HG03064 (cell line): ENCODE measurements at regions not wholly inside any gene's neighbourhood (a gene's known extent, or its start where the extent isn't known, plus 50 kb on each side); places are given as distances from the start of the nearest gene placed in this dataset.
"Not testable (repeated sequence)": the region's sequence is repeated elsewhere in the genome, so short reads cannot be mapped to it uniquely, and the experiment has no call there.

Experiments used
- ATAC-seq: cut with Tn5 transposase; IDR thresholded peaks from one replicate; pipeline ENCODE4 v1.9.1; 2021; ENCODE audit warnings: low read depth; ENCODE audit not compliant: unreplicated experiment

- ATAC-seq = no peak
Observed at GRCh38 chr10:57113545-57113944, 752.5 kb upstream of the ZWINT start.

- ATAC-seq = no peak
Observed at GRCh38 chr10:57102236-57102635, 741.2 kb upstream of the ZWINT start.

DNA sequence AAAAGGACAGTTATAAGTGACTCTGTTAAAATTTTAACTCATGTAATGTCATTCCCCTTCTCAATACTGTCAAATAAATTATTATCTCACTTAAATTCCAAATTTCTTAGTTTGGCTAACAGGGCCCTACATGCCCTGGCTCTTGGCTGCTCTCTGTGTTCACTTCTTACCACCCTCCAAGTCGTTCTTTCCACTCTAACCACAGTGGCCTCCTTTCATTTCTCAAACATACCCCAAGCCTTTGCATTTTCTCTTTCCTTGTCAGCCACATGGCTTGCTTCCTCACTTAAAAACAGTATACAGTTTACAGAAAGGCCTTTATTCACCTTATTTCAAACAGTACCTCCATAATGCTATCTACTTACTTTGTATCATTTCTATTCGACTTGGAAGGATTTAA is 737.1 kb upstream of the ZWINT start:
- no peak for ATAC-seq

GRCh38 chr10:57096044-57096443 is 735.0 kb upstream of the ZWINT start:
- no peak for ATAC-seq

GRCh38 chr10:57094965-57095364 is 733.9 kb upstream of the ZWINT start:
- no peak for ATAC-seq

GRCh38 chr10:57094083-57094482 is 733.0 kb upstream of the ZWINT start:
- no peak for ATAC-seq

DNA sequence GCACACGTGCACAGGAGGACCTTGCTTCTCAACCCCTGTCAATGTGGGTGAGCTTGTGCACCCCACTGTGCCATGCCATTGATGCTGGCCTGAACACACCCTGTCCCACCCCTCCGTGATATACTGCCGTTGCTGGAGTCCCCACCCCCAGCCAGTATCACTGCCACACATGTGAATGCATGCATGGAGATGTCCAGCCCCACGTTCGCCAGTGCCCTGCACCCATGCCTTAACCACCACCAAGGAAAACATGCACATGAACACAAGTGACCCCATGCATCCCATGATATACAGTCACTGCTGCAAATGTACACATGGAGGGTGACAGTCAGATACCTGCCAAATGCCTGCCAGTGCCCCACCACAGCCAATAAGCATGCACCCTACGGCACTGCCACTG is 692.5 kb upstream of the ZWINT start:
- ATAC-seq = no peak

DNA sequence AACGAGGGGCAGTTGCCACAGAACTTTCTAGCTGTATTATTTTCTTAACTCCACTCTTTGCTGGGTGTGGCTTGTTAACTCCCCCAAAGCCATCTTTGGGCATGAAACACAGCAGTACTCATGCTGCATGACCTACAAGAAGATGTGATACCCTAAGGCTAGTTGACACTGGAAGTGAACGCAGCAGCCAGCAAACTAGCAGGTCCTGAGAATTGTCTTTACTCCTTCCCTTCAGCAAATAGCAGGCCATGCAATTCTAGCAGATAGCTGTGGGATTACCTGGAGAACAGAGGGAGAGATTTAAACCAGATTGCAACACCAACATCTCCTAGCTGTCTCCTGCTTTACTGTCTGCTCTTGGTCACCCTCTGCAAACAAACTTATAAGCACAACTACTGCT is 688.0 kb upstream of the ZWINT start:
- no peak for ATAC-seq

DNA sequence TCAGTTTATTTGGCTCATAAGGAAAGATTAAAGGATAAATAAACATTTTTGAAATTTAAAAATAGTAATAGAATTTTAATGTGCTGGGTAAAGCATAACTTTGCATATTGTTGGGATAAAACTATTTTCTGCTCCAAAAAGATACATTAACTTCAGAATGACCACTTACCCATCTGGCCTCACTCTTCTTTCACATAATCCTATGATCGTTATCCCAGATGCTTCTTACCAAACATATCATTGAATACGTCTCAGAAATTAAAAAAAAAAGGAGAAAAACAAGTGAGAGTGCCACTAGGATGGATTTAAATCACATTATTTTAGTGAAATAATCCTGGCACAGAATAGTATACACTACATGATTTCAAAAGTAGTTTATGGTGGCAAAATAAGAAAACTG is 677.5 kb upstream of the ZWINT start:
- ATAC-seq = no peak

DNA sequence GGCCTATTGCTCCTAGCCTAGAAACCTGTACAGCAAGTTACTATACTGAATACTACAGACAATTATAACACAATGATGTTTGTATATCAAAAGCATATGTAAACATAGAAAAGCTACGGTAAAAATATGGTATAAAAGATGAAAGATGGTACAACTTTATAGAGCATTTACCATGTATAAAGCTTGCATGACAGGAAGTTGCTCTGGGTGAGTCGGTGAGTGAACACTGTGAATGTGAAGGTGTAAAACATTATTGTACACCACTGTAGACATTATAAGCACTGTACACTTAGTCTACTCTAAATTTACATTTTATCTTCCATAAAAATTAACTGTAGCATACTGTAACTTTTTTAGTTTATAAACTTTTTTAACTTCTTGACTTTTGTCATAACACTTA is 674.3 kb upstream of the ZWINT start:
- ATAC-seq = no peak

- not testable (repeated sequence) for ATAC-seq
Observed at GRCh38 chr10:57032301-57032700, 671.2 kb upstream of the ZWINT start.

- no peak for ATAC-seq
Observed at GRCh38 chr10:57031346-57031745, 670.3 kb upstream of the ZWINT start.

- no peak for ATAC-seq
Observed at GRCh38 chr10:57026307-57026706, 665.2 kb upstream of the ZWINT start.

DNA sequence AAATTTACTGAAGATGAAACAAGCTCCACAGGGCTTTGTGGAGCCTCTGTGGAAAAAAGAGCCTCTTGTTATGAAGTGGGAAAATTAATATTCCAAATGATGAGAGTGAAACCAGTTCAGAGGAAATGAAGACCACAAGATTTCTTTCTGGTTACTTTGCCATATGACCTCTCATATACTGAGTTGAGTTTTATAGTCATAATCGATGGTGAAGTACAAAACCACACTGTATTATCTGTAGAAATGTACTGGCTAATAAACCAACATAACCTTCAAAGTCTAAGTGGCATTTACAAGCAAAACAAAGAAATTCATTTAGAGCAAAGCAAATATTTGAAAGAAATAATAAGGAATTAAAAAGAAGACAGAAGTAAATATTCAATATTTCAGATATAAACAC is 662.6 kb upstream of the ZWINT start:
- no peak for ATAC-seq

DNA sequence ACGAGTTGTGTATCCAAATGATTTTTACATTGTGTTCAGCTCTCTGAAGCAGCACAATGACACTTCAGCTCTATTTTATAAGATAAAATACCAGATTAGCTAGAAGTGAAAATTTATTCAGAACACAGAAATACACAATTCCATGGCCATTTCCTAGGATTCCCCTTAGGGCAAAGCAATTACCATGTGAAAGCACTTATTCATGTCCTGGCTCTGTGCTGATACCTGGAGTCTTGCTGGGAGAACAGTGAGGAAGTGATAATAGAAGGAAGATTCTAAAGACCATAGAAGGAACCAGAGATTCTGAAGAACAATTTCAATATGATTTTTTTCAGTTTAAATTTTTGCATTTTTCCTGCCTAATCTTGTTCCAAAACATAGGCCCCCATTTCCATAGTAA is 657.4 kb upstream of the ZWINT start:
- no peak for ATAC-seq

GRCh38 chr10:57017356-57018037 is 656.4 kb upstream of the ZWINT start:
- ATAC-seq = no peak

DNA sequence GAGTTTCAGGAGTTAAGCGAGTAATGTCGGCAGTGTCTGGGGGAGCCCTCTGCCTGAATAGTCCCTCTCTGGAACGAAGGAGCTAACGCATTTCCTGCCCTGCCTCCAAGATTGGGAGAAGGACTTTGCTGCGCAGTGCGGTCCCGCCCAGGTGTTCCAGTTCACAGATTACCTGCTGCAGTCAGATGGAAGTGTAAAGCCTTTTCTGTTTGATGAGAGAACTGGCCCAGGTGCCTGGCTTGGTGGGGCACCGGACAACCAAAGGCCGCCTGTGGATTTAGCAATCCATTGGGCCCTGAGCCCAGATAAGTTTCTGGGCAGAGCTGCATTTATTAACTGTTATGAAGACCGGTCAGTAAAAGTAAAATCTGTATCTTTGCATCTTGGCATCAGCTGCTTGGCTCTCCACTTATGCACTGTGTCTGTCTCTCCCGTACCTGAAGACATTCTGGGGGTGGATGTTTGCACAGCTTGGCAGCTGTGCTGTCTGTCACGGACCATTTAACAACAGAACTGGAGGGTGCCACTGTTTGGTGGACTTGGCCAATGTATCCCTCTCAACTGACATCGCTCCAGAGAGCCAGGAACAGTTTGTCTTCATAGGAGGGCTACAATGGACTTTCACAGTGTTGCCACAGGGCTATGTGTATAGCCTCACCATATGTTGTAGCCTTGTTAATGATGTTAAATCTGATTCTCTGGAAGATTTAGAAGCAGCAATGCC is 654.7 kb upstream of the ZWINT start:
- ATAC-seq = no peak

GRCh38 chr10:57015187-57015586 is 654.1 kb upstream of the ZWINT start:
- no peak for ATAC-seq

DNA sequence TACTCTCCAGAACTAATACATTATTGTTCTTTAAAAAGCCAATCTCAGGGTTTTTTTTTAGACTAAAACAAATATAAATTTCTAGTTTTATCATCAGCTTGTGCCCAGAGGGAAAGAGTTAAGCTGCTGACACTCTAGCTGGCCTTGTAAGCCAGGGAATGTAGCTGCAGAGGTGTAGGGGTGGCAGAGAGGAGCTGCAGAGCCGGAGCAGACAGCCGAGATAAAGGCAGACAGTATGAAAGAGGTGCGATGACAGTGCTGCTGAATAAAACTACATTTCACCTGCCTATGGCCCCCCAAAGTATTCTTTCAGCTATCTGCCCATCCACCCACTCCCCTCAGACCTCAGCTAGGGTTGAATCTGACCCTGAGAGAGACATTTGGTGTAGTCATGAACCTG is 653.7 kb upstream of the ZWINT start:
- ATAC-seq = no peak

- no peak for ATAC-seq
Observed at GRCh38 chr10:57008189-57008588, 647.1 kb upstream of the ZWINT start.

DNA sequence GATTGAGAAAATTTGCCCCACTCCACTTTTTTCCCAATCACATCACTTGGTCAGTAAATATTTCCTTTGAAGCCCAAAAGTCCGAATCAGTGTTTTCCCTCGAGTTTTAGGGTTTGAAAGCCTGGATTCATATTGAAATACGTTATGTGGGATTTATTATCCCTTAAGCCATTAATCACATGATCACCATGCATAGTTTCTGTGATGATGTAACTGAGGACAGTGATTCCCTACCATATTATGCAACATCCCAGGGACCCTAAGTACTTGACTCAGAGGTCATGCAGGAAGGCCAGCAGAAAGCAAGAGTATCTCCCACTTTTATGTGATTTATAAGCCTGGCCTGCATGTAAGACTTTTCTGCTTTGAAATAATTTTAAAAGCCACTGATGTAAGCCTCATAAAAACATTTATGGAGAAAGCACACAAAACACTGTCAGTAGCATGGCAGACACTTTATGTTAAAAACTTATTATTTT is 630.6 kb upstream of the ZWINT start:
- no peak for ATAC-seq

- ATAC-seq = no peak
Observed at GRCh38 chr10:56975513-56975912, 614.5 kb upstream of the ZWINT start.
